SK-N-MC (cell line): ENCODE measurements at regions not wholly inside any gene's neighbourhood (a gene's known extent, or its start where the extent isn't known, plus 50 kb on each side); places are given as distances from the start of the nearest gene placed in this dataset.

Source experiments
- EZH2 ChIP-seq: fragments of 200-600 bp; sonication (generic); IDR thresholded peaks from one replicate; pipeline ENCODE4 v1.6.1; 2017; ENCODE audit warnings: antibody characterized with exemption
- FOXP2 ChIP-seq: optimal IDR thresholded peaks from 2 replicates; pipeline ENCODE3; 2011; ENCODE audit warnings: mild to moderate bottlenecking, moderate library complexity; ENCODE audit not compliant: insufficient read depth; ENCODE audit errors: extremely low read length, control extremely low read depth
- POLR2AphosphoS5 ChIP-seq: IDR thresholded peaks from 2 replicates; pipeline ENCODE4 v1.6.1; 2012; ENCODE audit warnings: mild to moderate bottlenecking, low read depth, low read length, borderline replicate concordance

GRCh38 chr11:81218440-81218839, 1515.2 kb downstream of the FAM181B start:
- TF ChIP-seq POLR2AphosphoS5 (no peak), EZH2 (no peak), FOXP2 (no peak)
